ENCODE measurements at regions not wholly inside any gene's neighbourhood (a gene's known extent, or its start where the extent isn't known, plus 50 kb on each side); places are given as distances from the start of the nearest gene placed in this dataset.

GRCh38 chr10:129048513-129048912, 418.5 kb upstream of the MGMT start:
- no peak overlapping the region for H3K4me3 ChIP-seq (ENCODE audit: low read depth, low read length)
- DNase-seq (ENCODE audit: low read depth) = no peak
- TF ChIP-seq, protein P1, sequence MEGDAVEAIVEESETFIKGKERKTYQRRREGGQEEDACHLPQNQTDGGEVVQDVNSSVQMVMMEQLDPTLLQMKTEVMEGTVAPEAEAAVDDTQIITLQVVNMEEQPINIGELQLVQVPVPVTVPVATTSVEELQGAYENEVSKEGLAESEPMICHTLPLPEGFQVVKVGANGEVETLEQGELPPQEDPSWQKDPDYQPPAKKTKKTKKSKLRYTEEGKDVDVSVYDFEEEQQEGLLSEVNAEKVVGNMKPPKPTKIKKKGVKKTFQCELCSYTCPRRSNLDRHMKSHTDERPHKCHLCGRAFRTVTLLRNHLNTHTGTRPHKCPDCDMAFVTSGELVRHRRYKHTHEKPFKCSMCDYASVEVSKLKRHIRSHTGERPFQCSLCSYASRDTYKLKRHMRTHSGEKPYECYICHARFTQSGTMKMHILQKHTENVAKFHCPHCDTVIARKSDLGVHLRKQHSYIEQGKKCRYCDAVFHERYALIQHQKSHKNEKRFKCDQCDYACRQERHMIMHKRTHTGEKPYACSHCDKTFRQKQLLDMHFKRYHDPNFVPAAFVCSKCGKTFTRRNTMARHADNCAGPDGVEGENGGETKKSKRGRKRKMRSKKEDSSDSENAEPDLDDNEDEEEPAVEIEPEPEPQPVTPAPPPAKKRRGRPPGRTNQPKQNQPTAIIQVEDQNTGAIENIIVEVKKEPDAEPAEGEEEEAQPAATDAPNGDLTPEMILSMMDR (conservative IDR thresholded peaks at IDR 0.05; ENCODE audit: low read depth, low read length) = no peak

- TF ChIP-seq, protein P1 (conservative IDR thresholded peaks at IDR 0.05; ENCODE audit: low read depth, low read length) = no peak
- DNase-seq (ENCODE audit: low read depth) = no peak
These were observed 417.5 kb upstream of the MGMT start for GRCh38 chr10:129049501-129049900.

GRCh38 chr10:129055225-129055624, 411.8 kb upstream of the MGMT start:
- H3K4me3 ChIP-seq (ENCODE audit: low read depth, low read length) = no peak overlapping the region
- no peak for DNase-seq (ENCODE audit: low read depth)
- TF ChIP-seq, protein P1 (conservative IDR thresholded peaks at IDR 0.05; ENCODE audit: low read depth, low read length) = no peak

More at GRCh38 chr10:129049501-129049900, 417.5 kb upstream of the MGMT start:
- no peak overlapping the region for H3K4me3 ChIP-seq (ENCODE audit: low read depth, low read length)

GRCh38 chr10:129055986-129056385, 411.1 kb upstream of the MGMT start:
- H3K4me3 ChIP-seq (ENCODE audit: low read depth, low read length) = no peak overlapping the region
- no peak for DNase-seq (ENCODE audit: low read depth)
- TF ChIP-seq, protein P1 (conservative IDR thresholded peaks at IDR 0.05; ENCODE audit: low read depth, low read length) = no peak

- H3K4me3 ChIP-seq (ENCODE audit: low read depth, low read length) = no peak overlapping the region
- TF ChIP-seq, protein P1 (conservative IDR thresholded peaks at IDR 0.05; ENCODE audit: low read depth, low read length) = no peak
- no peak for DNase-seq (ENCODE audit: low read depth)
These were observed 410.0 kb upstream of the MGMT start for GRCh38 chr10:129056734-129057689.

GRCh38 chr10:129057856-129058663, 409.0 kb upstream of the MGMT start:
- TF ChIP-seq, protein P1 (conservative IDR thresholded peaks at IDR 0.05; ENCODE audit: low read depth, low read length) = no peak
- H3K4me3 ChIP-seq (ENCODE audit: low read depth, low read length) = no peak overlapping the region
- DNase-seq (ENCODE audit: low read depth) = no peak
